Stomach (tissue), 8 donors: ENCODE measurements at regions not wholly inside any gene's neighbourhood (a gene's known extent, or its start where the extent isn't known, plus 50 kb on each side); places are given as distances from the start of the nearest gene placed in this dataset.
"Not testable (repeated sequence)": the region's sequence is repeated elsewhere in the genome, so short reads cannot be mapped to it uniquely, and the experiment has no call there.

ENCODE experiments used
- DNase-seq, 2 donors: peaks; one replicate each; pipeline versions ENCODE4 v3.0.0 to v3.0.0-alpha.2; 2013 to 2019
- H3K27ac ChIP-seq, 5 donors: fragments of 200-600 bp in 4 of 5; sonication (generic) in 4 of 5; one replicate each; pipeline ENCODE4 v1.5.1; 2013 to 2019; ENCODE audit warnings: mild to moderate bottlenecking in 1 of 5, moderate library complexity in 1 of 5
- H3K27me3 ChIP-seq, 3 donors: fragments of 200-600 bp; sonication (generic); one replicate each; pipeline ENCODE4 v1.5.1; 2017 to 2019; ENCODE audit warnings: mixed run types in 1 of 3
- H3K36me3 ChIP-seq, 4 donors: fragments of 200-600 bp; sonication (generic); 1 replicate in 3 of 4; 2 replicates in 1 of 4; pipeline ENCODE4 v1.5.1; 2016 to 2019
- H3K4me1 ChIP-seq, 4 donors: fragments of 200-600 bp; sonication (generic); one replicate each; pipeline ENCODE4 v1.5.1; 2016 to 2019
- H3K4me3 ChIP-seq, 4 donors: fragments of 200-600 bp; sonication (generic) in 3 of 4; one replicate each; pipeline ENCODE4 v1.5.1; 2016 to 2019; ENCODE audit warnings: mild to moderate bottlenecking in 1 of 4
- H3K9me3 ChIP-seq, 4 donors: fragments of 200-600 bp; sonication (generic); one replicate each; pipeline ENCODE4 v1.5.1; 2016 to 2019
- CTCF ChIP-seq, 7 experiments: fragments of 450-650 bp in 4 of 7; fragments of 200-600 bp in 3 of 7; sonication (generic) in 3 of 7; IDR thresholded peaks; one replicate each; pipeline ENCODE4 v1.5.1; 2016 to 2019; ENCODE audit warnings: antibody characterized with exemption in 7 of 7, control low read depth in 2 of 7, mild to moderate bottlenecking in 1 of 7
- EP300 ChIP-seq: sonication (generic); formaldehyde crosslinking; IDR thresholded peaks from one replicate; pipeline ENCODE4 v1.6.1; 2017; ENCODE audit warnings: antibody characterized with exemption
- POLR2A ChIP-seq, 4 donors: fragments of 450-650 bp; IDR thresholded peaks; one replicate each; pipeline ENCODE4 v1.6.1; 2016; ENCODE audit warnings: antibody characterized with exemption in 4 of 4, control low read depth in 2 of 4, mild to moderate bottlenecking in 1 of 4, moderate library complexity in 1 of 4
- POLR2AphosphoS5 ChIP-seq, 3 donors: sonication (generic); formaldehyde crosslinking; IDR thresholded peaks; one replicate each; pipeline ENCODE4 v1.6.1; 2016; ENCODE audit warnings: antibody characterized with exemption in 3 of 3
- WGBS, 5 donors: extraction: QIAGEN DNeasy Blood & Tissue Kit in 3 of 5; methylation state at CpG; one replicate each; pipeline versions ENCODE4 v1.1.5 to v1.1.7; 2013 to 2018; 5-methylcytosine and 5-hydroxymethylcytosine counted together
- intact Hi-C: fragments of 100-400 bp; cut with DNase I; formaldehyde crosslinking; loops from one replicate; pipeline ENCODE4 v1.15.1; 2023; ENCODE audit warnings: low total_unique reads
- donor health status: healthy with polysubstance abuse.
- donor health status: Bipolar disorder and iron deficiency.
- donor health status: healthy.

GRCh38 chr12:29889737-29890136 lies 106.0 kb upstream of the TMTC1 start:
- TF ChIP-seq EP300 (no peak), POLR2AphosphoS5 (IDR thresholded peaks at IDR 0.05) (no peak), POLR2A (IDR thresholded peaks at IDR 0.05) (no peak), CTCF (IDR thresholded peaks at IDR 0.05) (peak in 2 of 7 experiments; percentile 8 to 19)
- peaks cover 0 to 5% (median 0%) of the 10 kb centered on the region in 4 donors for H3K9me3 ChIP-seq
- H3K4me1 ChIP-seq, result no peaks in the 10 kb centered on the region
- H3K4me3 ChIP-seq, result no peak overlapping the region
- DNase-seq, result peak; percentile 38 to 55
- no peaks in the 10 kb centered on the region for H3K27me3 ChIP-seq
- WGBS, 5 donors, result 50 to 55% (median 53%) methylated on average over 5 of the region's 5 CpGs
- no peak overlapping the region for H3K27ac ChIP-seq
- intact Hi-C loops, result no loop called here
- H3K36me3 ChIP-seq, result no peaks in the 10 kb centered on the region

GRCh38 chr12:29888777-29889176 lies 105.0 kb upstream of the TMTC1 start:
- no peaks in the 10 kb centered on the region for H3K4me1 ChIP-seq
- no peak overlapping the region for H3K4me3 ChIP-seq
- intact Hi-C loops, result no loop called here
- H3K27me3 ChIP-seq, result no peaks in the 10 kb centered on the region
- H3K36me3 ChIP-seq, result no peaks in the 10 kb centered on the region
- 91 to 97% (median 95%) methylated on average over 18 to 21 of the region's 21 CpGs for WGBS, 5 donors
- no peak for TF ChIP-seq POLR2A (IDR thresholded peaks at IDR 0.05)
- TF ChIP-seq POLR2AphosphoS5 (IDR thresholded peaks at IDR 0.05), result no peak
- no peak overlapping the region for H3K27ac ChIP-seq
- peaks cover 0 to 9% (median 0%) of the 10 kb centered on the region in 4 donors for H3K9me3 ChIP-seq
- no peak for DNase-seq

GRCh38 chr12:29884957-29885356 lies 101.2 kb upstream of the TMTC1 start:
- H3K9me3 ChIP-seq, intact Hi-C loops, H3K36me3 ChIP-seq, H3K27ac ChIP-seq, H3K4me1 ChIP-seq, H3K27me3 ChIP-seq, DNase-seq, H3K4me3 ChIP-seq: not testable (repeated sequence)
- 47 to 67% (median 65%) methylated on average over 4 of the region's 4 CpGs for WGBS, 5 donors

GRCh38 chr12:29883941-29884554 lies 100.3 kb upstream of the TMTC1 start:
- Histone ChIP-seq H3K4me1 (no peaks in the 10 kb centered on the region), H3K36me3 (no peaks in the 10 kb centered on the region), H3K9me3 (peaks cover 0 to 9% (median 0%) of the 10 kb centered on the region in 4 donors), H3K4me3 (no peak overlapping the region), H3K27ac (no peak overlapping the region), H3K27me3 (no peaks in the 10 kb centered on the region)
- WGBS, 5 donors, result 59 to 83% (median 79%) methylated on average over 4 of the region's 4 CpGs
- no peak for TF ChIP-seq EP300
- no peak for TF ChIP-seq CTCF (IDR thresholded peaks at IDR 0.05)
- no peak for TF ChIP-seq POLR2A (IDR thresholded peaks at IDR 0.05)
- no peak for TF ChIP-seq POLR2AphosphoS5 (IDR thresholded peaks at IDR 0.05)
- intact Hi-C loops, result no loop called here
- DNase-seq, result peak in 1 of 2 donors; percentile 10

- H3K27ac ChIP-seq, result no peak overlapping the region
- intact Hi-C loops, result no loop called here
- no peaks in the 10 kb centered on the region for H3K27me3 ChIP-seq
- H3K9me3 ChIP-seq, result peaks cover 0 to 9% (median 0%) of the 10 kb centered on the region in 4 donors
- H3K36me3 ChIP-seq, result no peaks in the 10 kb centered on the region
- no peak overlapping the region for H3K4me3 ChIP-seq
- DNase-seq, result no peak
- no peaks in the 10 kb centered on the region for H3K4me1 ChIP-seq
- no peak for TF ChIP-seq POLR2A (IDR thresholded peaks at IDR 0.05)
- TF ChIP-seq EP300, result no peak
- TF ChIP-seq POLR2AphosphoS5 (IDR thresholded peaks at IDR 0.05), result no peak
- no peak for TF ChIP-seq CTCF (IDR thresholded peaks at IDR 0.05)
Measured at GRCh38 chr12:29883525-29883924, 99.8 kb upstream of the TMTC1 start.
